K562 (cell line): ENCODE measurements at regions not wholly inside any gene's neighbourhood (a gene's known extent, or its start where the extent isn't known, plus 50 kb on each side); places are given as distances from the start of the nearest gene placed in this dataset.

ENCODE experiments used
- ATF7 ChIP-seq: fragments of 450-650 bp; IDR thresholded peaks from 2 replicates; pipeline ENCODE4 v1.7.1; 2014; ENCODE audit warnings: mild to moderate bottlenecking, moderate library complexity
- C11orf30 ChIP-seq: fragments of 450-650 bp; IDR thresholded peaks from 2 replicates; pipeline ENCODE4 v1.6.1; 2016; ENCODE audit warnings: low read depth, mild to moderate bottlenecking
- ELF2 ChIP-seq: fragments of 250-450 bp; sonication (Bioruptor Pico); IDR thresholded peaks from 2 replicates; pipeline ENCODE4 v1.5.0; 2021; ENCODE audit warnings: mild to moderate bottlenecking
- ELF4 ChIP-seq: fragments of 450-650 bp; formaldehyde crosslinking; IDR thresholded peaks from 2 replicates; pipeline ENCODE4 v1.4.0; 2022; ENCODE audit warnings: missing genetic modification characterization
- FOXK2 ChIP-seq, 2 experiments: fragments of 450-650 bp; IDR thresholded peaks in 1 of 2; conservative IDR thresholded peaks in 1 of 2; 2 replicates each; pipeline ENCODE4 v1.6.1; 2016; ENCODE audit warnings: low read depth in 2 of 2, mild to moderate bottlenecking in 1 of 2
- HCFC1 ChIP-seq: IDR thresholded peaks from 2 replicates; pipeline ENCODE4 v1.6.1; 2012; ENCODE audit warnings: low read depth, low read length, improper control_type of control experiment
- MED1 ChIP-seq: sonication (generic); formaldehyde crosslinking; IDR thresholded peaks from 2 replicates; pipeline ENCODE4 v1.8.1; 2023; ENCODE audit warnings: missing genetic modification reagents, borderline replicate concordance
- NR2C2 ChIP-seq, 2 experiments: fragments of 200-800 bp in 1 of 2; sonication (Bioruptor generic) in 1 of 2; sonication (generic) in 1 of 2; formaldehyde crosslinking in 1 of 2; IDR thresholded peaks; 2 replicates each; pipeline versions ENCODE4 v1.6.1 to v1.8.0; 2016 to 2022; ENCODE audit warnings: mild to moderate bottlenecking in 1 of 2, missing compliant biosample characterization in 1 of 2, missing genetic modification characterization in 1 of 2, missing genetic modification reagents in 1 of 2
- NR3C1 ChIP-seq: sonication (generic); formaldehyde crosslinking; IDR thresholded peaks from 2 replicates; pipeline ENCODE4 v1.8.1; 2022; ENCODE audit warnings: missing genetic modification reagents
- NUFIP1 ChIP-seq: fragments of 450-650 bp; IDR thresholded peaks from 2 replicates; pipeline ENCODE4 v1.6.1; 2018; ENCODE audit not compliant: partially characterized antibody
- PRMT5 ChIP-seq: sonication (generic); formaldehyde crosslinking; IDR thresholded peaks from 2 replicates; pipeline ENCODE4 v1.5.0; 2020; ENCODE audit warnings: missing genetic modification reagents
- RCOR1 ChIP-seq, 2 experiments: IDR thresholded peaks; 2 replicates each; pipeline ENCODE4 v1.6.1; 2012; ENCODE audit warnings: low read depth in 2 of 2, low read length in 2 of 2, borderline replicate concordance in 1 of 2, improper control_type of control experiment in 1 of 2
- SP2 ChIP-seq: IDR thresholded peaks from 2 replicates; pipeline ENCODE4 v1.6.1; 2011; ENCODE audit warnings: mild to moderate bottlenecking, low read depth, low read length, moderate library complexity; ENCODE audit not compliant: poor library complexity, severe bottlenecking; ENCODE audit errors: extremely low read depth
- STAG1 ChIP-seq: sonication (generic); formaldehyde crosslinking; IDR thresholded peaks from 2 replicates; pipeline ENCODE4 v1.5.0; 2020; ENCODE audit warnings: missing genetic modification reagents, borderline replicate concordance
- STAT5A ChIP-seq: IDR thresholded peaks from 2 replicates; pipeline ENCODE4 v1.6.1; 2012; ENCODE audit warnings: low read length, inconsistent platforms, borderline replicate concordance
- TSC22D4 ChIP-seq: fragments of 450-650 bp; IDR thresholded peaks from 2 replicates; pipeline ENCODE4 v1.6.1; 2016; ENCODE audit warnings: missing genetic modification characterization, missing biosample characterization, control low read depth
- ZC3H11A ChIP-seq: IDR thresholded peaks from 2 replicates; pipeline ENCODE4 v1.6.1; 2012; ENCODE audit warnings: low read depth, low read length, improper control_type of control experiment
- ZNF311 ChIP-seq: fragments of 250-450 bp; sonication (Bioruptor Pico); IDR thresholded peaks from 2 replicates; pipeline ENCODE4 v1.4.0; 2020; ENCODE audit warnings: mild to moderate bottlenecking, moderate library complexity
- ZNF695 ChIP-seq: fragments of 450-650 bp; formaldehyde crosslinking; IDR thresholded peaks from 2 replicates; pipeline ENCODE4 v1.4.0; 2020; ENCODE audit warnings: mild to moderate bottlenecking, moderate library complexity
- ZNF785 ChIP-seq: fragments of 250-450 bp; sonication (Bioruptor Pico); IDR thresholded peaks from 2 replicates; pipeline ENCODE4 v1.4.0; 2020; ENCODE audit warnings: mild to moderate bottlenecking
- TF ChIP-seq, protein P1 (sequence below), 2 experiments: fragments of 200-800 bp in 1 of 2; sonication (Bioruptor generic) in 1 of 2; sonication (generic) in 1 of 2; formaldehyde crosslinking in 1 of 2; IDR thresholded peaks in 1 of 2; conservative IDR thresholded peaks in 1 of 2; 2 replicates each; pipeline versions ENCODE4 v1.5.0 to v1.6.1; 2016 to 2020; ENCODE audit warnings: missing compliant biosample characterization in 1 of 2, missing genetic modification characterization in 1 of 2, missing genetic modification reagents in 1 of 2
- TF ChIP-seq, protein P2 (sequence below): fragments of 450-650 bp; IDR thresholded peaks from 2 replicates; pipeline ENCODE4 v1.6.1; 2016; ENCODE audit warnings: low read depth, mild to moderate bottlenecking, moderate library complexity
- TF ChIP-seq, protein P3 (sequence below): fragments of 450-650 bp; IDR thresholded peaks from 2 replicates; pipeline ENCODE4 v1.6.1; 2018; ENCODE audit warnings: mild to moderate bottlenecking, low read depth; ENCODE audit not compliant: partially characterized antibody
- TF ChIP-seq, protein P4 (sequence below): fragments of 450-650 bp; formaldehyde crosslinking; IDR thresholded peaks from 2 replicates; pipeline ENCODE4 v1.4.0; 2022; ENCODE audit warnings: missing genetic modification characterization

DNA sequence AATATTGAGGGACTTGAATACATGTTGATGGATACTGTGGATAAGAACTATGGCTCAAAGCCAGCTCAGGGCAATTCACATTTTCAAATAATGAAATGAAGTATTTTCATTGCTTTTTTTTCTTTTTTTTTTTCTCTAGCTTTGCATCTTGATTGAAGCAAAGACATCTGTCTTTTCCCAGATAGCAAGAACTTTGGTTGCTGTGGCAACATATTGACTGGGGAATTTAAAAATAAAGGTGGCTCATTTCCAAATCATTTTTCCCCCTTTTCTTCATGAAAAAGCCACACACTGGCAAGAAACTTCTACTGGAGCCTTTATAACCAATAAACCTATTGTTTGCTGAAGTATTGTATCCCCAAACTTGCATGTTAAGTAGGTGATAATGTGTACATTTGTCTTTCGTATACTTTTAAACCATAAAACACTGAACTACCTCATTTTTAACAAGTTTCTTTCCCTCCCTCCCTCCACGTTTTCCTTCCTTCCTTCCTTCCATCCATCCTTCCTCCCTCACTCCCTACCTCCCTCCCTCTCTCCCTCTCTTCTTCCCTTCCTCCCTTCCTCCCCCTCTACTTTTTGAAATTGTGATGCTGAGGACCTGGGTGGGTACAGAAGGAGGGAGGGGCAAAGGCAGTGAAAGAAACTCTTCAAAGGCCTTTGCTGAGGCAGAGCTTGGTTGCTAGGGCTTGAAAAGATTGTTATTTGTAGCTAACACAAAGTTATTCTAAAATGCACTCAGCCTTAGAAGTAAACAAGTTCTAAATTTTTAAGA lies 343.5 kb upstream of the SPRY2 start (continued):
- TF ChIP-seq, protein P1, sequence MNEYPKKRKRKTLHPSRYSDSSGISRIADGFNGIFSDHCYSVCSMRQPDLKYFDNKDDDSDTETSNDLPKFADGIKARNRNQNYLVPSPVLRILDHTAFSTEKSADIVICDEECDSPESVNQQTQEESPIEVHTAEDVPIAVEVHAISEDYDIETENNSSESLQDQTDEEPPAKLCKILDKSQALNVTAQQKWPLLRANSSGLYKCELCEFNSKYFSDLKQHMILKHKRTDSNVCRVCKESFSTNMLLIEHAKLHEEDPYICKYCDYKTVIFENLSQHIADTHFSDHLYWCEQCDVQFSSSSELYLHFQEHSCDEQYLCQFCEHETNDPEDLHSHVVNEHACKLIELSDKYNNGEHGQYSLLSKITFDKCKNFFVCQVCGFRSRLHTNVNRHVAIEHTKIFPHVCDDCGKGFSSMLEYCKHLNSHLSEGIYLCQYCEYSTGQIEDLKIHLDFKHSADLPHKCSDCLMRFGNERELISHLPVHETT (CRISPR knock-in tag; conservative IDR thresholded peaks at IDR 0.05 in 1 of 2, IDR thresholded peaks at IDR 0.05 in 1 of 2), result 0 out of 4 replicates have a peak, but pooled peaks of 1 of the 2 experiments have one; percentile 24
- peak; percentile 94 for TF ChIP-seq ELF4
- no peak for TF ChIP-seq ZNF695 (CRISPR knock-in tag)
- TF ChIP-seq ZC3H11A, result no peak
- no peak for TF ChIP-seq ZNF311 (CRISPR knock-in tag)
- TF ChIP-seq STAT5A, result peak; percentile 11; the same call in 1 of the 2 replicates
- no peak for TF ChIP-seq HCFC1
- TF ChIP-seq TSC22D4 (tag), result no peak
- TF ChIP-seq NR3C1 (CRISPR knock-in tag), result no peak
- TF ChIP-seq MED1 (CRISPR knock-in tag), result peak; percentile 90; the same call in 1 of the 2 replicates
- TF ChIP-seq, protein P2, sequence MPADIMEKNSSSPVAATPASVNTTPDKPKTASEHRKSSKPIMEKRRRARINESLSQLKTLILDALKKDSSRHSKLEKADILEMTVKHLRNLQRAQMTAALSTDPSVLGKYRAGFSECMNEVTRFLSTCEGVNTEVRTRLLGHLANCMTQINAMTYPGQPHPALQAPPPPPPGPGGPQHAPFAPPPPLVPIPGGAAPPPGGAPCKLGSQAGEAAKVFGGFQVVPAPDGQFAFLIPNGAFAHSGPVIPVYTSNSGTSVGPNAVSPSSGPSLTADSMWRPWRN, result no peak
- no peak for TF ChIP-seq SP2
- TF ChIP-seq, protein P3, sequence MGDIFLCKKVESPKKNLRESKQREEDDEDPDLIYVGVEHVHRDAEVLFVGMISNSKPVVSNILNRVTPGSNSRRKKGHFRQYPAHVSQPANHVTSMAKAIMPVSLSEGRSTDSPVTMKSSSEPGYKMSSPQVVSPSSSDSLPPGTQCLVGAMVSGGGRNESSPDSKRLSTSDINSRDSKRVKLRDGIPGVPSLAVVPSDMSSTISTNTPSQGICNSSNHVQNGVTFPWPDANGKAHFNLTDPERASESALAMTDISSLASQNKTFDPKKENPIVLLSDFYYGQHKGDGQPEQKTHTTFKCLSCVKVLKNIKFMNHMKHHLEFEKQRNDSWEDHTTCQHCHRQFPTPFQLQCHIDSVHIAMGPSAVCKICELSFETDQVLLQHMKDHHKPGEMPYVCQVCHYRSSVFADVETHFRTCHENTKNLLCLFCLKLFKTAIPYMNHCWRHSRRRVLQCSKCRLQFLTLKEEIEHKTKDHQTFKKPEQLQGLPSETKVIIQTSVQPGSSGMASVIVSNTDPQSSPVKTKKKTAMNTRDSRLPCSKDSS, result no peak
- no peak for TF ChIP-seq STAG1 (CRISPR knock-in tag)
- TF ChIP-seq ZNF785, result no peak
- TF ChIP-seq FOXK2 (conservative IDR thresholded peaks at IDR 0.05 in 1 of 2, IDR thresholded peaks at IDR 0.05 in 1 of 2; ENCODE audit: low read depth in 2 of 2), result no peak
- no peak for TF ChIP-seq PRMT5 (CRISPR knock-in tag)
- TF ChIP-seq ELF2 (CRISPR knock-in tag), result 0 out of 2 replicates have a peak, but pooled peaks have one; percentile 36
- TF ChIP-seq ATF7, result no peak
- TF ChIP-seq C11orf30, result no peak
- TF ChIP-seq NUFIP1, result no peak
- no peak for TF ChIP-seq NR2C2 (CRISPR knock-in tag; IDR thresholded peaks at IDR 0.05)
- no peak for TF ChIP-seq NR2C2 (tag; IDR thresholded peaks at IDR 0.05)
- TF ChIP-seq RCOR1 (IDR thresholded peaks at IDR 0.05; ENCODE audit: borderline replicate concordance in 1 of 2, low read depth in 2 of 2, low read length in 2 of 2), result no peak
- TF ChIP-seq, protein P4, sequence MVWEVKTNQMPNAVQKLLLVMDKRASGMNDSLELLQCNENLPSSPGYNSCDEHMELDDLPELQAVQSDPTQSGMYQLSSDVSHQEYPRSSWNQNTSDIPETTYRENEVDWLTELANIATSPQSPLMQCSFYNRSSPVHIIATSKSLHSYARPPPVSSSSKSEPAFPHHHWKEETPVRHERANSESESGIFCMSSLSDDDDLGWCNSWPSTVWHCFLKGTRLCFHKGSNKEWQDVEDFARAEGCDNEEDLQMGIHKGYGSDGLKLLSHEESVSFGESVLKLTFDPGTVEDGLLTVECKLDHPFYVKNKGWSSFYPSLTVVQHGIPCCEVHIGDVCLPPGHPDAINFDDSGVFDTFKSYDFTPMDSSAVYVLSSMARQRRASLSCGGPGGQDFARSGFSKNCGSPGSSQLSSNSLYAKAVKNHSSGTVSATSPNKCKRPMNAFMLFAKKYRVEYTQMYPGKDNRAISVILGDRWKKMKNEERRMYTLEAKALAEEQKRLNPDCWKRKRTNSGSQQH (CRISPR knock-in tag), result no peak
